Osteoblast (primary cell): ENCODE measurements at regions not wholly inside any gene's neighbourhood (a gene's known extent, or its start where the extent isn't known, plus 50 kb on each side); places are given as distances from the start of the nearest gene placed in this dataset.

Experiments
- DNase-seq: peaks from one replicate; pipeline ENCODE4 v3.0.0; 2011; ENCODE audit warnings: low spot score, mixed read lengths; ENCODE audit not compliant: insufficient read length; ENCODE audit errors: missing footprints
- H2AFZ ChIP-seq: 2 replicates; pipeline ENCODE4 v1.6.0; 2011; ENCODE audit warnings: mild to moderate bottlenecking, low read length
- H3K27ac ChIP-seq: 2 replicates; pipeline ENCODE4 v1.5.1; 2011; ENCODE audit warnings: mild to moderate bottlenecking, low read depth, low read length, moderate library complexity
- H3K27me3 ChIP-seq: 2 replicates; pipeline ENCODE4 v1.6.0; 2012; ENCODE audit warnings: mild to moderate bottlenecking, control low read depth, inconsistent platforms, low read length, moderate library complexity; ENCODE audit not compliant: insufficient read depth
- H3K36me3 ChIP-seq: 2 replicates; pipeline ENCODE4 v1.5.1; 2011; ENCODE audit warnings: mild to moderate bottlenecking, low read length, control low read depth, moderate library complexity; ENCODE audit not compliant: insufficient read depth
- H3K4me1 ChIP-seq: 2 replicates; pipeline ENCODE4 v1.5.1; 2011; ENCODE audit warnings: mild to moderate bottlenecking, low read length, control low read depth, moderate library complexity; ENCODE audit not compliant: insufficient read depth
- H3K4me2 ChIP-seq: 2 replicates; pipeline ENCODE4 v1.6.0; 2011; ENCODE audit warnings: mild to moderate bottlenecking, low read length; ENCODE audit not compliant: insufficient read depth
- H3K4me3 ChIP-seq: fragments of 200-600 bp; sonication (generic); 3 replicates; pipeline ENCODE4 v1.5.1; 2012; ENCODE audit warnings: mild to moderate bottlenecking, low read length, inconsistent platforms; ENCODE audit not compliant: insufficient read depth
- H3K79me2 ChIP-seq: 2 replicates; pipeline ENCODE4 v1.6.0; 2012; ENCODE audit warnings: mild to moderate bottlenecking, low read length, control low read depth, inconsistent platforms; ENCODE audit not compliant: insufficient read depth
- H3K9me3 ChIP-seq: 2 replicates; pipeline ENCODE4 v1.5.1; 2011; ENCODE audit warnings: low read depth, low read length, control low read depth
- H4K20me1 ChIP-seq: 2 replicates; pipeline ENCODE4 v1.6.0; 2012; ENCODE audit warnings: mild to moderate bottlenecking, low read length, control low read depth; ENCODE audit not compliant: insufficient read depth
- TF ChIP-seq, protein P1 (sequence below): IDR thresholded peaks from 2 replicates; pipeline ENCODE4 v1.5.1; 2011; ENCODE audit warnings: mild to moderate bottlenecking, low read depth, low read length, moderate library complexity; ENCODE audit errors: extremely low read depth

DNA sequence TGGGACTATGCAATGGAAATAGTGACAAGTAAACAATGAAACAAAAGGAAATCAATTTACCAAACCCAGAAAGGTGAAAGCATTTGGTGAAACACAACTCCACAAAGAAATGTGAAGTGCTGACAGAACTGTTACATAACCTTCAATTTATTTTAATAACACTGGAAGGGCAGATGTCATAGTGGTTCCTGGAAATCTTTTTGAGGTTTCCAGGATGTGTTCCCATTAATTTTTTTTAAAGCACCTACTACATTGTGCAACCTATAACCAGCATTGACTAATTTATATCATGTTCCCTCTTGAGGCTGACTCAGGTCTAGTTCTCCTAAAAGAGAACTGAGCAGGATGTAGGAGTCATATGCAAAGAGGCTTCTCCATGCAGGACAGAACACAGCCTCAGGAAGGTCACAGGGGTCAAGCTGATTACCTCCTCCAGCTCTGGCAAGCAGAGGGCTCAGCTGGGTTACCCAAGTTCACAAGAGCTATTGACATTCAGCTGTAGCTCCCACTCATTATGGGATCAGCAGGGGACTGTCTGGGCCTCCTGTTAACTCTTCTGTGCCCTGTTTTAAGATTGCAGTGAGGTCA is 157.1 kb upstream of the NRIP1 start:
- Histone ChIP-seq H3K36me3 (no peaks in the 10 kb centered on the region), H3K27me3 (no peaks in the 10 kb centered on the region), H3K4me2 (no peak overlapping the region), H3K27ac (peak overlapping the region; percentile 47), H3K9me3 (no peaks in the 10 kb centered on the region), H4K20me1 (no peaks in the 10 kb centered on the region), H3K4me3 (no peak overlapping the region), H3K79me2 (no peaks in the 10 kb centered on the region), H3K4me1 (peaks cover 22% of the 10 kb centered on the region), H2AFZ (no peak overlapping the region)
- DNase-seq, result peak; percentile 80
- TF ChIP-seq, protein P1, sequence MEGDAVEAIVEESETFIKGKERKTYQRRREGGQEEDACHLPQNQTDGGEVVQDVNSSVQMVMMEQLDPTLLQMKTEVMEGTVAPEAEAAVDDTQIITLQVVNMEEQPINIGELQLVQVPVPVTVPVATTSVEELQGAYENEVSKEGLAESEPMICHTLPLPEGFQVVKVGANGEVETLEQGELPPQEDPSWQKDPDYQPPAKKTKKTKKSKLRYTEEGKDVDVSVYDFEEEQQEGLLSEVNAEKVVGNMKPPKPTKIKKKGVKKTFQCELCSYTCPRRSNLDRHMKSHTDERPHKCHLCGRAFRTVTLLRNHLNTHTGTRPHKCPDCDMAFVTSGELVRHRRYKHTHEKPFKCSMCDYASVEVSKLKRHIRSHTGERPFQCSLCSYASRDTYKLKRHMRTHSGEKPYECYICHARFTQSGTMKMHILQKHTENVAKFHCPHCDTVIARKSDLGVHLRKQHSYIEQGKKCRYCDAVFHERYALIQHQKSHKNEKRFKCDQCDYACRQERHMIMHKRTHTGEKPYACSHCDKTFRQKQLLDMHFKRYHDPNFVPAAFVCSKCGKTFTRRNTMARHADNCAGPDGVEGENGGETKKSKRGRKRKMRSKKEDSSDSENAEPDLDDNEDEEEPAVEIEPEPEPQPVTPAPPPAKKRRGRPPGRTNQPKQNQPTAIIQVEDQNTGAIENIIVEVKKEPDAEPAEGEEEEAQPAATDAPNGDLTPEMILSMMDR, result no peak

- H3K4me2 ChIP-seq, result no peak overlapping the region
Measured at GRCh38 chr21:15222707-15223106, 157.9 kb upstream of the NRIP1 start.

GRCh38 chr21:15224346-15225086 is 159.7 kb upstream of the NRIP1 start:
- Histone ChIP-seq H3K36me3 (no peaks in the 10 kb centered on the region), H2AFZ (no peak overlapping the region), H3K27ac (peak overlapping the region; percentile 70), H3K4me3 (no peak overlapping the region), H3K4me1 (peaks cover 22% of the 10 kb centered on the region), H4K20me1 (no peaks in the 10 kb centered on the region), H3K4me2 (no peak overlapping the region), H3K9me3 (no peaks in the 10 kb centered on the region), H3K27me3 (no peaks in the 10 kb centered on the region), H3K79me2 (no peaks in the 10 kb centered on the region)
- DNase-seq, result peak; percentile 72
- TF ChIP-seq, protein P1, result no peak

More at GRCh38 chr21:15222707-15223106, 157.9 kb upstream of the NRIP1 start:
- DNase-seq, result no peak
- Histone ChIP-seq H2AFZ (peak overlapping the region; percentile 7), H3K9me3 (no peaks in the 10 kb centered on the region), H3K79me2 (no peaks in the 10 kb centered on the region), H3K27ac (peak overlapping the region; percentile 48), H3K27me3 (no peaks in the 10 kb centered on the region), H4K20me1 (no peaks in the 10 kb centered on the region), H3K4me1 (peaks cover 22% of the 10 kb centered on the region), H3K36me3 (no peaks in the 10 kb centered on the region), H3K4me3 (no peak overlapping the region)
- TF ChIP-seq, protein P1, result no peak

DNA sequence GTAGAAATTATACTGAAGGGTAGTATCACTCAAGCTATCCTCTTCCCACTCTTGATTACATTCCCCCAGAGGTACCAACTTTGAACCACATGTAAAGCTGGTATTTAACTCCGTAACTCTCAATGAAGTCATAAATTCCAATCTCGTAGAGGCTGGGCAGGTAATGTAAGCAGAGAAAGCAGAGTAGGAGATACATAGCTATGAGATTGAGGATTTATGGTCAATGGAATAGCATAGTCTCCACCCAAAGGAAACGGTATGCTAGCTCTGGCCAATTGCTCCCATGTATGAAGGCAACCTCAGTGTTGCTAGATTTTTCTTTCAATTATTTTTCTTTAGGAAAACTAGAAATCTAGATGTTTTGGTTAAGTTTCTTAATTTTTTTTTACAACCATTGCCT is 163.1 kb upstream of the NRIP1 start:
- DNase-seq, result no peak
- Histone ChIP-seq H3K36me3 (no peaks in the 10 kb centered on the region), H3K9me3 (no peaks in the 10 kb centered on the region), H3K4me3 (no peak overlapping the region), H3K27me3 (no peaks in the 10 kb centered on the region), H3K4me2 (no peak overlapping the region), H3K79me2 (no peaks in the 10 kb centered on the region), H4K20me1 (no peaks in the 10 kb centered on the region), H2AFZ (no peak overlapping the region), H3K4me1 (peaks cover 13% of the 10 kb centered on the region), H3K27ac (no peak overlapping the region)
- TF ChIP-seq, protein P1, result no peak
